Smooth muscle cell (in vitro differentiated cells): ENCODE measurements at regions not wholly inside any gene's neighbourhood (a gene's known extent, or its start where the extent isn't known, plus 50 kb on each side); places are given as distances from the start of the nearest gene placed in this dataset.

Experiments
- DNase-seq: peaks from one replicate; lab custom pipeline; 2025; ENCODE audit not compliant: unreplicated experiment; lab: John Stamatoyannopoulos, UW
- H2AFZ ChIP-seq: fragments of 200-600 bp; sonication (generic); 2 replicates; pipeline ENCODE4 v1.6.0; 2016; ENCODE audit warnings: antibody characterized with exemption, low read depth, mild to moderate bottlenecking
- H3F3A ChIP-seq: fragments of 200-600 bp; sonication (generic); 2 replicates; pipeline ENCODE4 v1.6.0; 2017; ENCODE audit warnings: antibody characterized with exemption, low read depth
- H3K27ac ChIP-seq: fragments of 200-600 bp; sonication (generic); 2 replicates; pipeline ENCODE4 v1.5.1; 2016; ENCODE audit warnings: low read depth, mild to moderate bottlenecking
- H3K27me3 ChIP-seq: fragments of 200-600 bp; sonication (generic); 2 replicates; pipeline ENCODE4 v1.6.1; 2016; ENCODE audit warnings: low read depth, mild to moderate bottlenecking
- H3K36me3 ChIP-seq: fragments of 200-600 bp; sonication (generic); 2 replicates; pipeline ENCODE4 v1.5.1; 2016; ENCODE audit warnings: low read depth
- H3K4me1 ChIP-seq: fragments of 200-600 bp; sonication (generic); 2 replicates; pipeline ENCODE4 v1.5.1; 2016; ENCODE audit warnings: low read depth
- H3K4me2 ChIP-seq: fragments of 200-600 bp; sonication (generic); 2 replicates; pipeline ENCODE4 v1.6.0; 2016; ENCODE audit warnings: mild to moderate bottlenecking
- H3K4me3 ChIP-seq: fragments of 200-600 bp; sonication (generic); 2 replicates; pipeline ENCODE4 v1.5.1; 2016; ENCODE audit warnings: mild to moderate bottlenecking
- H3K79me2 ChIP-seq: fragments of 200-600 bp; sonication (generic); 2 replicates; pipeline ENCODE4 v1.6.0; 2016; ENCODE audit warnings: low read depth, mild to moderate bottlenecking
- H3K9ac ChIP-seq: fragments of 200-600 bp; sonication (generic); 2 replicates; pipeline ENCODE4 v1.6.0; 2016; ENCODE audit warnings: low read depth
- H3K9me3 ChIP-seq: fragments of 200-600 bp; sonication (generic); replicated peaks from 2 replicates; pipeline ENCODE4 v1.5.1; 2016; ENCODE audit warnings: low read depth
- H4K20me1 ChIP-seq: fragments of 200-600 bp; sonication (generic); 2 replicates; pipeline ENCODE4 v1.6.0; 2016; ENCODE audit warnings: low read depth
- CTCF ChIP-seq: fragments of 200-600 bp; sonication (generic); IDR thresholded peaks from 2 replicates; pipeline ENCODE4 v1.5.1; 2017; ENCODE audit warnings: borderline replicate concordance, mild to moderate bottlenecking, antibody characterized with exemption; ENCODE audit not compliant: insufficient read depth, poor library complexity, severe bottlenecking
- WGBS: methylation state at CpG from one replicate; pipeline ENCODE4 v1.1.7; 2016; ENCODE audit warnings: low lambda C conversion rate; 5-methylcytosine and 5-hydroxymethylcytosine counted together

- Histone ChIP-seq H3K4me2 (no peak overlapping the region), H3K79me2 (no peaks in the 10 kb centered on the region), H3K27me3 (peaks cover 7% of the 10 kb centered on the region), H3K4me3 (no peak overlapping the region), H3F3A (no peaks in the 10 kb centered on the region), H2AFZ (no peak overlapping the region), H4K20me1 (no peaks in the 10 kb centered on the region), H3K9me3 (no peaks in the 10 kb centered on the region), H3K9ac (no peak overlapping the region), H3K36me3 (no peaks in the 10 kb centered on the region), H3K27ac (no peak overlapping the region), H3K4me1 (no peaks in the 10 kb centered on the region)
- WGBS: 75% methylated on average over 5 of the region's 5 CpGs
- no peak for TF ChIP-seq CTCF
- DNase-seq: no peak
Observed at GRCh38 chr17:12257176-12257575, 236.5 kb downstream of the MAP2K4 start.

GRCh38 chr17:12261354-12261753, 240.7 kb downstream of the MAP2K4 start:
- Histone ChIP-seq H4K20me1 (no peaks in the 10 kb centered on the region), H3K4me3 (no peak overlapping the region), H3K79me2 (no peaks in the 10 kb centered on the region), H3F3A (no peaks in the 10 kb centered on the region), H3K4me1 (no peaks in the 10 kb centered on the region), H3K27ac (no peak overlapping the region), H3K9me3 (no peaks in the 10 kb centered on the region), H3K4me2 (no peak overlapping the region), H2AFZ (no peak overlapping the region), H3K27me3 (peaks cover 7% of the 10 kb centered on the region), H3K36me3 (no peaks in the 10 kb centered on the region), H3K9ac (no peak overlapping the region)
- no peak for TF ChIP-seq CTCF
- no peak for DNase-seq
- 91% methylated on average over 10 of the region's 10 CpGs for WGBS

- H4K20me1 ChIP-seq: no peaks in the 10 kb centered on the region
- no peak for DNase-seq
- no peaks in the 10 kb centered on the region for H3K27me3 ChIP-seq
- H3K4me1 ChIP-seq: no peaks in the 10 kb centered on the region
- no peaks in the 10 kb centered on the region for H3K79me2 ChIP-seq
- H3K4me2 ChIP-seq: no peak overlapping the region
- TF ChIP-seq CTCF: no peak
- H2AFZ ChIP-seq: no peak overlapping the region
- H3K9me3 ChIP-seq: no peaks in the 10 kb centered on the region
- 91% methylated on average over 6 of the region's 6 CpGs for WGBS
- H3K36me3 ChIP-seq: no peaks in the 10 kb centered on the region
- H3K27ac ChIP-seq: no peak overlapping the region
- H3K9ac ChIP-seq: no peak overlapping the region
- H3F3A ChIP-seq: no peaks in the 10 kb centered on the region
- no peak overlapping the region for H3K4me3 ChIP-seq
Observed at GRCh38 chr17:12269751-12270150, 249.1 kb downstream of the MAP2K4 start.

GRCh38 chr17:12277827-12278226, 257.1 kb downstream of the MAP2K4 start:
- H3K9me3 ChIP-seq: no peaks in the 10 kb centered on the region
- H3K27me3 ChIP-seq: no peaks in the 10 kb centered on the region
- no peaks in the 10 kb centered on the region for H3K36me3 ChIP-seq
- DNase-seq: no peak
- H3K4me2 ChIP-seq: no peak overlapping the region
- no peak overlapping the region for H2AFZ ChIP-seq
- H4K20me1 ChIP-seq: no peaks in the 10 kb centered on the region
- no peaks in the 10 kb centered on the region for H3F3A ChIP-seq
- WGBS: 88% methylated on average over 3 of the region's 3 CpGs
- H3K27ac ChIP-seq: no peak overlapping the region
- no peak for TF ChIP-seq CTCF
- no peak overlapping the region for H3K4me3 ChIP-seq
- H3K9ac ChIP-seq: no peak overlapping the region
- H3K4me1 ChIP-seq: no peaks in the 10 kb centered on the region
- no peaks in the 10 kb centered on the region for H3K79me2 ChIP-seq
